Hindlimb muscle (tissue), 1 donor: ENCODE measurements at regions not wholly inside any gene's neighbourhood (a gene's known extent, or its start where the extent isn't known, plus 50 kb on each side); places are given as distances from the start of the nearest gene placed in this dataset.

Experiments used
- DNase-seq: peaks from one replicate; pipeline ENCODE4 v3.0.0-alpha.2; 2013

DNA sequence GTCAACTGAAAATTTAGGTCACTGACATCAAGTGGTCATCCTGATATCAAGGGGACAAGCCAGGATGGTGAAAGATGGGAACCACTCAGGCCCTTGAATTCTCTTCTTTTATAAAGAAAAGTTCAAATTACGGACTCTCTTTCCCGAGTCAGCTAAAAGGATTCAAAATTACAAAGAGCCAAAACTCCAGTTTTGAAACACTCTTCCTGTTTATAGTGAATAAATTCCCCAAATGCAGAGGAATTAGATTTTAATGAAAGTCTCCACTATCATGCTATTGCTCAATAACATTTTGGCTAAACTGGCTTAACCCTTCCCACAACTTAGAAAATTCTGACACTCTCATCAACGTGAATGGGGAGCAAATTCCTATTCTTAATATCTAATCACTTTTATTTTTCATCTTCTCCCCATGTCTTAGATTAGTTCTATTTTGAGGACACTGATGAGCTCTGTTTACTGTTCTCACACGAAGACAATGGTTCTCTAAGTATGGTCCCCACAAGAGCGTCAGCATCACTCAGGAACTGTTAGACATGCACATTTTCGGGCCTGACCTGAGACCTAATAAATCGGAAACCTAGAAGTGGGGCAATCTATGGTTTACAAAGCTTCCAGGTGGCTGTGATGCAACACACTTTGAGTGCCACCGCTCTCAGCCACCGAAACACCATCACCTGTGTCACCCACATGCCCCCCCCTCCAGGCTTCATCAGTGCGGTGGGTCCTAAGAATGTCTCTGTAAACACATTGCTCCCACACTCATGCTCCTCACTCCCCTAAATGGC is 64.4 kb upstream of the TIAM1 start:
- no peak for DNase-seq

DNA sequence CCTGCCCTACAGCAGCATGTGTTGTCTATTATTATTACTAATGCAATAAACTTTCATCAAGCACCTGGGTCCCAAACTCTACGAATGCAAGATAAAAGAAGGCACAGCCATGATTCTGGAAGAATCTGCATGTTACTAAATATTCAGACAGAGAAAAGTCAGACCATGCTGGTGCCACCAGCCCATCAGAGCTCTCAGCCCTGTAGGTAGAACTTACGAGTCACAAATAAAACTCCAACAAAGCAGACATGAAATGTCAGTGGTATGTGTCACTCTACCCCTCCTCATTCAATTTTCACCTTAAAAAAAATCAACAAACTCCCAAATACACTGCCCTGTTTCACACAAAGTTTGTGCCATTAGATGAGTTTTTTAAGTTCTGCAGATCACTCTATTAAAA is 62.4 kb upstream of the TIAM1 start:
- no peak for DNase-seq

DNA sequence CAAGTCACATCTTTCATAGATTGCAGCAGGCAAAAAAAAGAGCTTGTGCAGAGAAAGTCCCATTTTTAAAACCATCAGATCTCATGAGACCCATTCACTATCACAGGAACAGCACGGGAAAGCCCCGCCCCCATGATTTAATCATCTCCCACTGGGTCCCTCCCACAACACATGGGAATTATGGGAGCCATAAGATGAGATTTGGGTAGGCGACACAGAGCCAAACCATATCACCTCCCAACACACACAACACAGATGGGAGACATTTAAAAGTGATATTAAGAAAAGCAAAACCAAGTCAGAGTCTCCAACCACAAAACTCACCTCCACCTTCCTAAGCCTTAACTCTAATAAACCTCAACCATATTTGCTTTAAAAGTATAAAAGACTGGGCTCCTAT is 61.5 kb upstream of the TIAM1 start:
- no peak for DNase-seq

DNA sequence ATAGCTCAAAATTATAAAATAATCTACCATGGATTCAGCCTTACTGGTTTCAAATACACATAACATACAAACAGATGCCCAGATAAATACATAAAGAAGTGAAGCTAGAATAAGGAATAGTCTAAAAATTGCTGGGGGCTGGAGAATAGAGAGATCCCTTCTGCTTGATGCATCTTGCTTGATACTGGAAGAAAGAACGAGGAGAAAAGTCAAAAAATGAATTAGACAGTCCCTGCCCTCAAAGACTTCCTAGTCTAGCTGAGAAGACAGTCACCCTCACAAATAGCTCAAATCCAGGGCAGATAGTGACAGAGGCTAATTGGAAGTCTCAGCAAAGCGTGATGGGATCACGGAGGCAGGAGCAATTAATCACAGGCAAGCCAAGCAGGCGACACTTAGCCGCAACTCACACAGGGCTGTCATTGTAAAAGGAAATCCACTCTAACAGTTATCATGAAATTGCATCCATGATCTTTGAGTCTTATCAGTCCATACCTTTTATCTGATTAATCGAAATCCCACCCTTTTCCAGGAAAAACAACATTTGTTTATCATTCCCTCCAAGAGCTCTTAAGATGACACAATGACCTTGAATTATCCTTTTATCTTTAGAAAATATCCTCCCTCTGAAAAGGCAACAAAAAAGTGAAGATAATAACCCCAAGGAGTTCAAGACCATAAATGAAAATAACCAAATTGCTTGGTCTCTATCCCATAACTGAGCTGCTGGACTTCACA is 59.7 kb upstream of the TIAM1 start:
- no peak for DNase-seq

DNA sequence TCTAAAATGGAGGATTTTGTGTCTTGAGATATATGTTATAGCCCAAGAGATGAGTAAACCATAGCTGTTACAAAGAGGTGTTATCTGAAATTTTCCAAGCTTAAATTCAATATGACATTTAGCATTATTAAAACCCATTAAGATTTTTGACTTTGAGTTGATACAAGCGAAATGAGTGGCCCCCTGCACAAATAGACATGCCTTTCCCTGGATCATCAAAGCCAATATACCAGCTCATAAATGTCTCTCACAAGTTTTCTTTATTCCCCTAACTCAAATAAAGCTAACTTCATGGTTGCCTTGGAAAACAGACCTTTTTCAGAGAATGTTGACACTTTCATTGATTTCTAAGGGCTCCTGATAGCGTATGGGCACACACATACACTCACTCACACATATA is 55.5 kb upstream of the TIAM1 start:
- DNase-seq = no peak

DNA sequence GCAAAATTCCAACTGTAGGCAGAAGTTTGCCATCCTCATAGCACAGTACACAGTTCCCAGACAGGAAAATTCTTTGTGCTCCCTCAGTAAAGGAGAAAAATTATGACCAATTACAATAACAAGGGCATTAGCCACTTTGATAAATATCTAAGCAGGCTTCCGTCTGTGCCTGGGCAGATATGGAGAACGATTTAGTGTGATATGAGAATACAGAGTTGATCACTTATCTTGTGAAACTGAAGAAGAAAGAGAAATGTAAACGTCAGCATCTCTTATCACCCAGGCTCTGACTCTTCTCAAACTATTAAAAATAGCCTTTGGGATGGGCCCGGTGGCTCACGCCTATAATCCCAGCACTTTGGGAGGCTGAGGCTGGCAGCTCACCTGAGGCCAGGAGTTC is 54.5 kb upstream of the TIAM1 start:
- DNase-seq = no peak

DNA sequence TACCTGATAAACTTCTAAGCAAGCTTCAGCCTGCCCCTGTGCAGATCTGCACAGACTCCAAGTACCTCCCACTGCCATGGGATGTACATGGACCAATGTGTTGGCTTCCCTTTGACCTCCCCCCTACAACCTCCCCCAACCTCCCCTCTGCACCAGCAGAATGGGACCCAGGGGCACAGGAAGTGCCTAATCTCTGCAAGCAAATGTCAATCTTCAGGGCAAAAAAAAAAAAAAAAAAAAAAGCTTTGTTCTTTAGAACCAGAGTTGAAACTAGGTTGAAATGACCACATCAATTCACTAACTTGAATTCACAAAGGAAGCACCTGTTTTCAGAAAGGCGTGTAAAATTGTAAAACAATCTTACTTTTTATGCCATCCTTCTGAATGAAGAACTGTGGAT is 53.9 kb upstream of the TIAM1 start:
- no peak for DNase-seq

DNA sequence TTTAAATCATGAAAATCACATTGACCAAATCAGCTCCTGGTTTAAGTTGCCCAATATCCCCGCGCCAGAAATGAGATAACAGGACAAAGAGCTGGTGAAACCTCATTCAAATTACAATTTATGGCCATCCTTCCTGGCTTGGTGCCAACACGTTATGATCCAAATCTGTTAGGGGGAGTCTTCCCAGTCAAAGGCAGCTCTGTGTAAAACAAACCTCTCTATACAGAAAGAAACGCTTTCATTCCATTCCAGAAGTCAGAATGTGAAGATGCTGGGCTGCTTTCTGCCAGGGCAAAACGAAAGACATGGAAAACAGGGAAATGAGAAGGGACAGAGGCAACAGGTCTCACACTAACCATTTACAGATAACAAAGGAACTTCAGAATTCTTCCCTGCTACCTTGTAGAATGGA is 53.5 kb upstream of the TIAM1 start:
- no peak for DNase-seq

DNA sequence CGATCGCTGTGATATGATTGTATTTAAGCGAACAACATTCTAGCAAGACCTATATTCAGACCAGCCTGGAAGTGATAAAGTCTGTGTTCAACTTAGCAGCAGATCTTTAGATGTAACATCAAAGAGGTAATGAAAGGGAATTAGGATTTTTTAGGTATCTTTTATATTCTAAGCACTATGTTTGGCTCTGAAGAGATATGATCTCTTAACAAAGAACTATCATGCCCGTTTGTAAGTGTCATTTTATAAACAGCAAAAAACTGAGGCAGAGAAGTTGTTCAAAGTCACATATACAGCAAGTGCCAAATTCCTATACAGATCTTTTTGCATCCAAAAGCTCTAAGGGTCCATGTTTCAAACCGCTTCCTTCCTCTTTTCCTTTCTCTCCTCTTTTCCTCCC is 53.0 kb upstream of the TIAM1 start:
- DNase-seq = no peak

DNA sequence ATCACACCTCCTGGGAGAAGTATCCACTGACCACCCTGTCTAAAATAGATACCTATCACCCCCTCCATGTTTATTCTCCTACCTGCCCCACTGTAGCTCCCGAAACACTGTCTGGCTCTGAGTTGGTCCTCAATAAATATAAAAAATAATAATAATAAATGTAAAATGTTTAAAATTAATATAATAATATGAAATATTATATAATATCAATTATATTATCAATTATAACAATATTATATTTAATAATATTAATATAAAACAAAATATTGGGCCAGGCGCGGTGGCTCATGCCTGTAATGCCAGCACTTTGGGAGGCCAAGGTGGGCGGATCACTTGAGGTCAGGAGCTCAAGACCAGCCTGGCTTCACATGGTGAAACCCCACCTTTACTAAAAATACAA is 52.3 kb upstream of the TIAM1 start:
- no peak for DNase-seq

DNA sequence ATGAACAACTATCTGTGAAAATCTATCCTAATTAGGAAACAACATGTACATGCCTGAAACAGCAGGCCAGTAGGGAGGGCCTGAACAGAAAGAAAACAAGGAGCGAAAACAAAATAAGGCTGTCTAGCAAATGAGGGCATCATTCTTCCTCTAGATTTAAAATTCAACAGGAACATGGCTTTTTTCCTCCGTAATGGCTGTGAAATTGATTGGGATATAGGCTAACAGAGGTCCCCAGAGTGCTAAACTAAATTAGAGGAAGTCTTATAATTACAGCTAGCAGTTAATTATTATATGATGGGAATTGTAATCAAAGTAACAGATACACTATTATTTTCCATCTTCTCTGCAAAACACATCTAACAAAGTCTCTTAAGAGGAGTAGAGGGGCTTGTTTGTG is 51.7 kb upstream of the TIAM1 start:
- no peak for DNase-seq

DNA sequence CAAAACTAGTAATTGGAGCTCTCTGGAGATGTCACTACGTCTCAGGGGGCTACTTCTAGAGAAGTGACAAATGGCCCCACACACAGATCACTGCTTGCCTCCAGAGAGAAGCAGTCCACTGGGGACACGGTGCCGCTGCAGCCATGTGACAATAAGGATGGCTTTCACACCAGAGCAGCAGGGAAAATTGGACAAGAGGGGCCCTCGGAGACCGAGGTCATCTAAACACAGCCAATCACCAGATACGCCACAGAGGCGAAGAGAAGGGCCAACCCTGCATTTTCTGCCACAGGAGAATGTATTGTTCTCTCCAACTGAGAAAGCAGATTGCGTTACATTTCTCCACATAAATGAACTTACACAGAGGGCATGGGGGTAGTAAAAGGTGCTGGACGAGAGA is 51.2 kb upstream of the TIAM1 start:
- no peak for DNase-seq

DNA sequence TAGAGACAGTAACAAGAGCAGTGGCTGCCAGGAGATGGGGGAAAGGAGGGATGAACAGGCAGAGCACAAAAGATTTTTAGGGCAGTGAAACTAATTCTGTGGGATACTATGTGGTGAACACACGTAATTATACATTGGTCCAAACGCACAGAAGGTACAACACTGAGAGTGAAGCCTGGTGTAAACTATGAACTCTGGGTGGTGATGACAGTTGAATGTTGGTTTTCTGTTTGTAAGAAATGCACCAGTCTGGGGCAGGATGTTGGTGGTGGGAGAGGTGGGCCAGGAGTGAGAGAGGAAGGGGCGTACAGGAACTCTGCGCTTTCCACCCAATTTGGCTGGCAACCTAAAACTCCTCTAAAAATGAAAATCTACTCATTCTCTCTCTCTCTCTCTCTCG is 50.2 kb upstream of the TIAM1 start:
- DNase-seq = no peak
